Posterior cingulate gyrus (tissue), 11 donors: ENCODE measurements at regions not wholly inside any gene's neighbourhood (a gene's known extent, or its start where the extent isn't known, plus 50 kb on each side); places are given as distances from the start of the nearest gene placed in this dataset.
"Not testable (repeated sequence)": the region's sequence is repeated elsewhere in the genome, so short reads cannot be mapped to it uniquely, and the experiment has no call there.

Experiments used
- DNase-seq, 10 donors: peaks; one replicate each; pipeline versions ENCODE4 v3.0.0 to v3.0.0-alpha.2; 2020 to 2021; ENCODE audit warnings: mixed read lengths in 3 of 10
- intact Hi-C: fragments of 100-400 bp; cut with DNase I; formaldehyde crosslinking; loops from one replicate; pipeline ENCODE4 v1.15.1; 2023

DNA sequence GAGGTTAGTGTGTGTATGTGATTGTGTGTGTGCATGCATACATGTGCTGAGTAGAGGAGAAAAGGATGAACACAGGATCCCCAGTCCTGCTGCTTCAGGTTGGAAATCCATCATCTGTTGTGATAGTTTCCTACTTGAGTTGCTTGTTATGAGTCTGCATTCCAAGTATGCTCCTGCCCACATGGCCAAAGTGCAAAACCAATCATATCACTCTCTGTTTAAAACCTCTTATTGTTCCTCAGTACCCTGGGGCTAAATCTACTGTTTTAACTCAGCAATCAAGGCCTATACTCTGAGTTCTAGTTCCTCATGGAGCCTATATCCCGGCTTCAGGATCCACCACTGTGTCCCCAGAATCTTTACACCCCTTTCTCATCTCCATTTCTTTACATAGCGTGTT is 139.9 kb upstream of the TLE3 start:
- intact Hi-C loops = no loop called here
- no peak for DNase-seq

DNA sequence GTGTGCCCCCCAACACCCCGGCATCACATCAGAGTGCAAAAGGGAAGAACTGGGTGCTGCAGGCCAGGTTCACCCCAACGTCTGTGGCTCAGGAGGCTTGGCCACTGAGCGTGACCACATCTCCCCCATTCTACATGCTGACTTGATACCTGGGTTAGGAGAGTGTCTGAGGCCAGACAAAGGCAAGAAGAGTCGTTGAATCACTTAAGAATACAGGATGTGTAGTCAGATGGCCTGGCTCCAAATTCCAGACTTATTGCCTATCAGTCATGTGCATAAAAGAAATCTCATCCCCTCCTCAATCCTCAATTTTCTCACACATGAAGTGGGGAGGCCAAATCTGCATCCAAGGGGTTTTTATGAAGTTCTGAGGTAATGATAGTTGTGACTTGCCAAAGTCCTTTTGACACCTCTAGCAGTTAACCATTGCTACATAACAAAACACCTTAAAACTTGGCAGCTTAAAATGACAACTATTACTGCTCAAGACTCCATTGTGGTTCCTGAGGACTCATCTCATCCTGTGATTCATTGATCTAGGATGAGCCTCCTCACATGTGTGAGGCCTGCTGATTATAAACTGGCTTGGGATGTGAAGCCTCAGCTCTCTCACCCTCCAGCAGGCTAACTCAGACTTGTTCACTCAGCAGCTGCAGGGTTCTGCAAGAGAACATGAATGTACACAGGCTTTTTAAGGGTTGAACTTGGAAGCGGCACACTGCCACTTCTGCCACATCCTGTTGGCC is 138.8 kb upstream of the TLE3 start:
- DNase-seq = peak in 1 of 10 donors; percentile 13
- intact Hi-C loops = no loop called here

DNA sequence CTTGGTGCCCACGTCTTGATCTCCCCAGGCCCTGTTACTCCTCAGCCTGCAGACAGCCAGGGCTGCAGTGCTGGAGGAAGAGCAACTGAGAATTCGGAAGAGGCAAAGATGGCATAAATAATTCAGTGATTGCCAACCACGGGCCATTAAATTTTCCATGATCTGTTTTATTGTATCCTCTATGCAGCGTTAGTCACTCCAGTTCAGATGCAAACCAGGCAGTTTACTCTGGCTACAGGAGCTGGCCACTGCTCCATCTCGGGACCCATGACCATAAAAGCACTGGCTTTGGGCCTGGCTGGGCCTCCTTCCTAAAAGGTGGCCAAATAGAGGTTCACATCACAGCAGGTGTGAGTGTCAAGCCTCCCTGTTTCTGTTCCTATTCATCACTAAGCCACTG is 137.6 kb upstream of the TLE3 start:
- no peak for DNase-seq
- intact Hi-C loops = no loop called here

DNA sequence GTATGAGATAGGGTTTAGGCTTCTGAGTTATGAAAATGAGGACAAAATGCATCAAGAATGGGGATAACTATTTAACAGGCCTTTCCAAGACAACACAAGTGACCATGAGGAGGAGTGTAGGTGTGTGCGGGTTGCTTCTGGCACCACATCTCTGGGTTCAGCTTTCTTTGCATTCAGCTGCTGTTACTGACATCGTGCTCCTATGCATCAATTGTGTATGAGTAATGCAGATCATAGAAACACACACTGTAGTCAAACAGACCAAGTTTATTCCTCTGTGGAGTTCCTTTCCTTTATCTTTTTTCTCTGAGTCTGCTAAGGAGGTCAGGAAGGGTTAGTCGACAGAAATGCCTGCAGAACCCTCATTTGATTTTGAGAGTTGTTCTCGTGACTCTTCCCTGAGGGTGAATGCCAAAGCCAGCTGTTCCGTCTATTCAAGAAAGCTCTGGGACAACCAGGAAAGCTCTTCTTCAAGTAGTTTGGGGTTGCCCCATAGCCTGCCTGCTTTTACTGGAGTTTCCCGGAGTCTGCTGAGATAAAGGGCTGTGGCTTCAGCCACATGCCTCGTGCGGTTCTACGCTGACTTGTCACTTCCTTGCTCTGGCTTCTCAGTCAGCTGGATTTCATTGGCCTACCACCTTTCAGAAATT is 136.7 kb upstream of the TLE3 start:
- no peak for DNase-seq
- intact Hi-C loops = no loop called here

DNA sequence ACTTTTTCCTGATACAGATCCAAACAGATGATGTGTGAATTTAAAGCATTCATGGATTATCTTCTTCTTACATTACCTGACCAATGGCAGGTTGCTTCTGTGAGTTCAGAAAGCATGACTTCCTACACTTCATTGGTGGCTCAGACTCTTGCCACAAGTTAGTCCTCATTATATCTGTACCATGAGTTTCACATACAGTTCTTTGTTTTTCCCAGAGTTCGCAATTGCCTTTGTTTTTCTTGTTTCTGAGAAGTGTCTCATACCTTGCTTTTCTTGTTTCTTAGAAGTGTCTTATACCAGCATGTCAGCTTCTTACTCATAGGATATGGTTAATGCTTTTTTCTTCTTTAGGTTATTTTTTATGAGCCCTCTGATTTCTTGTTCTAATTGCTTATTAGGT is 133.8 kb upstream of the TLE3 start:
- DNase-seq = no peak
- intact Hi-C loops = no loop called here

DNA sequence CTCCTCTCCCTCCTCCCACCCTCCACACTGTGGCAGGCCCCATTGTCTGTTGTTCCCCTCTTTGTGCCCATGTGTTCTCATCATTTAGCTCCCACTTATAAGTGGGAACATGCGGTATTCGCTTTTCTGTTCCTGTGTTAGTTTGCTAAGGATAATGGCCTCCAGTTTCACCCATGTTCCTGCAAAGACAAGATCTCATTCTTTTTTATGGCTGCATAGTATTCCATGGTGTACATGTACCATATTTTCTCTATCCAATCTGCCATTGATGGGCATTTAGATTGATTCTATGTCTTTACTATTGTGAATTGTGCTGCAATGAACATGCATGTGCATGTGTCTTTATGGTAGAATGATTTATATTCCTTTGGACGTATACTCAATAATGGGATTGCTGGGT is 130.2 kb upstream of the TLE3 start:
- DNase-seq, intact Hi-C loops: not testable (repeated sequence)

DNA sequence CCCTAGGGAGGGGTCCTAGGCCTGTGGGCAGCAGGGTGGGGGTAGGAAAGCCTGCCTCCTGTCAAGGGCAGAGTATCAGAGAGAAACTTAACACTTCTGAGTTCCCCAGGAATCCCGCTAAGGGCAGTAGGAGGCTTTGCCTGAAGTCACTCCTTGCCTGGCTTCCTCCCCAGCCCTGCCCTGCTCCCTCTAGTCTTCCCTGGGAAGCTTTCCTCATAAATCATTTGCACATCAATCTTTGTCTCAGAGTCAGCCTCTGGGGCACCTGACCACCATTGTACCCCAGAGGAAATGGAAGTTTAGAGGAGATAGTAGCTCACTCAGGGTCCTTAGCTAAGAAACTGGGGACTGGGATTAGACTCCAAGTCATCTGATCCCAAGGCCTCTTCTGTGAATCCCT is 129.4 kb upstream of the TLE3 start:
- intact Hi-C loops = no loop called here
- DNase-seq = no peak

DNA sequence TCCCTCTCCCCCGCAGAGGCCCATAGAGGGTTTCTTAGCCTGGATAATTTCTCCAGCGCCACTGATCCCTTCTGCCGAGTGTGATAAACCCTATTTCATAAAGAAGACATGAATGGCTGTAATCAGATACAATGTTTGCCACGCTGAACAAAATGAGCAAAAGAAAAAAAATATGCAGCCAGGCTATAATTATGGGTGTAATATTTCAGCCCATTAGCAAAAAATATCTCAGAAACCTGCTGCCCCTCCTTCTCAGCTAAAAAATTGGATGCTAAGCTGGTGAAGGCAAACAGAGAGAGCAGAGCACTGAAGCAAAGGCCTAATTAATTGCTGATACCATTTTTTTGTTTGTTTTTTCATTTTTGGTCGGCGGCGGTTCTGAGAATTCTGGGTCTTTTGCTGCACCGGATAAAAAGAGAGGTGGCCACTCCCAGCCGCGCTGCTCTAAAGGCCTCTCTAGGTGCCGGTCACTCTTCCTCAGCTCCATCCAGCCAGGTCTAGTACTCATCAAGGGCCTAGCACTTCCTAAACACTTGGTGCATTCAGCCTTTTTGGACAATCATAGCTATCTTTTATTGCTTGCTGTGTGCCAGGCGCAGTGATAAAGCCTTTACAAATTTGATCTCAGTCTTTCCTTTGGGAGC is 128.7 kb upstream of the TLE3 start:
- DNase-seq = no peak
- intact Hi-C loops = no loop called here

DNA sequence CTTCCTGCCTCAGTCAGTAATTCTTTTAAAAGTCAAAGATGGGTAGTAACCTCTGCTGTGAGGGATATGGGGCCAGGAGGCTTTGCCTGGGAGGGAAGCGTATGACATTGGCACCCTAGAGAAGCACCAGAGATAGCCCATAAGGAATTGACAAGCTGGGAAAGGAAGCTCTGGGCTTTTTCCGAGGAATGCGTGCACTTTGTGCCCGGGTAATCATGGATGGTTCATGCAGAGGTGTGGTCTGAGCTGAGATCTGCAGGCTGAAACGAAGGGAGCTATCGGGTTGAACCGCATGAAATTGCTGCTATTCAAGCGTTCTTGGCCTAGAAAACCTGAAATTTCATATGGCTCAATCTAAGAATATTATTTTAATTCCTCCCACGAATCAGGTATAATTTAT is 127.7 kb upstream of the TLE3 start:
- no peak for DNase-seq
- intact Hi-C loops = no loop called here

DNA sequence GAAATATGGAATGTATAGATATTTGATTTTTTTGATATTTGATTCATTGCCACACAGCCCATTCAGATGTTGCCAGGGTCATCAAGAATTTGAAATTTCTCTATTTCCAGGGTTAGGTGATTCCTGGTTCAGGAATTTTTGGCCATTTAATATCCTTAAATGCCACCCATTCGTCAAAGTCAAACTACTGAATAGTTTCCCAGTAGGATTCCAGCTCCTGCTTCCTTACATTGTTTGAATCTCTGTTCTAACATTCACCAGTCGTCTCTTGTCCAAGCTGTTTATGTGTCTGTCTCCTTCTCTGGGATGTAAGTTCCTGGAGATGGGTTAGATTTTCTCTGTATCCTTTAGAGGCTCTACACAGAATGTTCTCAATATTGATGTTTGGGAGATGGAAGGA is 124.9 kb upstream of the TLE3 start:
- no peak for DNase-seq
- intact Hi-C loops = no loop called here

DNA sequence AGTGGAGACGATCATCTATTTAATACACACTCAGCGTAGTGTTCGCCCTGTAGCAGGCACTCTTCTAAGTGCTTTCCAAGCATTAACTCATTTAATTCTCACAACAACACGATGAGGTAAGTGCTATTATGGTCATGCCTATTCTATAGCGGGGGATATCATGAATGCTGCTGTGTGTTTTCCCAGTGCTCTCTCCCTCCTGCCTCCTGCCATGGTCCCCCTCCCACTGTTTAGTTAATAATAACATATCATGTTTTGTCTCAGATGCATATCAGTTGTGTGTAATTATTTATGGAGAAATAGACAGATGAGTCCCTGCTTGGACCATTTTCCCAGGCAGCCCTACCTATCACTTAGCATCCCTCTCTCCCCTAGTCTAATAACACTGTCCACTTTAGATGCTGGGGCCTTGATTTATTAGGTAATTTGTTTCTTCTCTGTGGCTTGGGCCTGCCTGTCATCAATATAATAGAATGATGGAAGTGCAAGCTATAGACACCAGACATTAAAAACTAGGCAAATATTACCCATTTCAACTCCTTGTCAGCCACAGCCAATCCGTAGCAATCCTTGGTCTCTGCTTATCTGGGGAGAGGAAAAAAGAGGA is 122.9 kb upstream of the TLE3 start:
- DNase-seq = no peak
- intact Hi-C loops = no loop called here

DNA sequence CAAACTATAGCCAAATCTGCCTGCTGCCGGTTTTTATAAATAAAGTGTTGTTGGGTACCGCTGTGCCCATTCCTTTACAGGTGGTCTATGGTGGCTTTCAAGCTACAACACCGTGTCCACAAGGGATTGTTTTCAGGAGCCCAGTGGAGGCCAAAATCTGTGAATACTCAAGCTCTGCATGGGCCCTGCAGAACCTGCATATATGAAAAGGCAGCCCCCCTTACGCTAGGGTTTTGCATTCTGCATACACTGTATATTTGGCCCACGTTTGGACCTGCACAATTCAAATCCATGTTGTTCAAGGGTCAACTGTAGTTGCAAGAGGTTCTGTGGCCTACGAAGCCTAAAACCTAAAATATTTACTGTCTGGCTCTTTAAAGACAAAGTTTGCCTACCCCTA is 122.2 kb upstream of the TLE3 start:
- DNase-seq = no peak

DNA sequence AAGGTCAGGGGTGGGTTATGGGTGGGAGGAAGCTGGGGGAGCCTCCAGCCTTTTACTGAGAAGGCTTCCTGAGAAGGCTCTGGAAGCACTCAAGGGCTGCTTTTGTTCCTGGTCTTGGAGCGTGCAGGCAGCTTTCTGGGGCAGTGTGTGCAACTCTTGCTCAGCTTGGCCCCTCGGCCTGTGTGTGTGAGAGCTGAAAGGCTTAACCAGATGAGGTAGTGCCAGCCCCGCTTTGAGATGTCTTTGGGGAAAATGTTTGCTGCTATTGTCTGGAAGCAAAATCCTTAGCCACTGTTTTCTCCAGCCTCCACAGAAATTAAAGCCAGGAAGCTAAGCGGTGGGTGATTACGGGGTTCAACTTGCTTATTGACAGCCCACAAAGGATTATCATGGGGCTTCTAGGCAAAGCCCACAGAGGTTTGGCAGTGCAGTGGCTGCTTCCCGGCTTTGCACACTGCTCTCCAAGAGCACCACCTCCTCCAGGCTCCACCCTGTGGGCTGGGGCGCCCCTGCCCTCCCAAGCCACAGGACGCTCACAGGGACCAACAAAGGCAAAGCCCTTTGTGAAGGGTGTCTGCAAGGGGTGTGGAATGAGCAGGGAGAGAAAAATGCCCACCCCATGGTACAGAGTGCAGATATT is 121.7 kb upstream of the TLE3 start:
- DNase-seq = peak in 3 of 10 donors; percentile 27 to 83 (median 38)
- intact Hi-C loops = no loop called here

More for the DNA sequence above, 122.2 kb upstream of the TLE3 start:
- intact Hi-C loops = no loop called here

DNA sequence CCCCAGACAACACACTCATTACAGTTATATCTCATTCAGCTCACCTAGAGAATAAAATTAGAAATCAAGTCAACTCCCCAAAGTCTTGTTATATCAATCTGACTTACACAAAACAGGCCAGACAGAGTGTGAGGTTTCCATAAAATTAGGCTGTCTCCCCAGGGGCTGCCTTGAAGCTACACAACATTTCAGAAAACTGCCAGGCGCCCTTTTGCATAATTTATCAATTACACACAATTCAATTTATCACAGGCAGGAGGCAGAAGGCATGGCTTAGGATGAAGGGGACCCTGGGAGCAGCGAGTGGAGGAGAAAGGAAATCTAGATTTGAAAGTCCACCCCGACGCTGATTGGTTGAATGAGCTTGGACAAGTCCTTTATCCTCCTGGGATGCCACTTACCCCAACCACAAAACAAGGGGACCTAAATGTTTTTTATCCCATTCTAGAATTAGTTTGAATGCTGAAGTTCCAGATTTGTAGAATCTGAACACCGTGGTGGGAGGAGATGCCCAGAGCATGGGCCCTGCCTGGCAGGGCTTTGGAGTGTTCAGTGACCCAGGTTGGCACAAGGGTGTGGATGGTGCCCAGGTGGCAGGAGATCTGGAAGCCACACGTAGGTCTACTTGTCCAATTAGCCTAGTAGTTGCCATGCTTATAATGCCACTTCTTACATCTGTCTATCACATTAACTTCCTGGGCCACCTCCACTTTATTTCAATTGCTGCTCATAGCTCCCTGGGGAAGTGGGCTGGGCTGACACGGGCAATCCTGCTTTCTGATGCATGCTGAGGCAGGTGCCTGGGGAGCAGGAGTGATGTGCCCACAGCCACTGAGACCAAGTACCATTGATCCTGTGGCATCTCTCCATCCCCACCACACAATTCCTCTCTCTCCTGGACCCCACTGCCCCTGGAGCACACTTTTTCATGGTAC is 119.8 kb upstream of the TLE3 start:
- DNase-seq = peak in 1 of 10 donors; percentile 62
- intact Hi-C loops = no loop called here

DNA sequence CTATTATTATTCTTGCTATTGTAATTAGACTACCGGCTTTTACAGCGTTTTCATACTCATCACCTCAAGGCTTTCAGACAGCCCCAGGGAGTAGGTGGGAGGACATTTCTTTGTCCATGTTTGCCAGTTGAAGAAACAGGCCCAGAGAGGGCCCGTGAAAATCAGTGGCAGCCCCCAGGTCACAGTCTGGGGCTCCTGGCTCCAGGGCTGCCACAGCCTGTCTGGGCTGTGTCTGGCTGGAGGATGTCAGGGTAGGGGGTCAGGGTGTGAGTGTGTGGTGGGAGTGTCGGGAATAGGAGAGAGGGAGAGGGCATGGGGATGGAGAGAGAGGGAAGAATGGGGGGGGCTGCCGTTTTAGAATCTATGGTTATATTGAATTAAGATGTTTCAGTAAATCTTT is 118.2 kb upstream of the TLE3 start:
- DNase-seq = peak in 1 of 10 donors; percentile 69
- intact Hi-C loops = no loop called here

DNA sequence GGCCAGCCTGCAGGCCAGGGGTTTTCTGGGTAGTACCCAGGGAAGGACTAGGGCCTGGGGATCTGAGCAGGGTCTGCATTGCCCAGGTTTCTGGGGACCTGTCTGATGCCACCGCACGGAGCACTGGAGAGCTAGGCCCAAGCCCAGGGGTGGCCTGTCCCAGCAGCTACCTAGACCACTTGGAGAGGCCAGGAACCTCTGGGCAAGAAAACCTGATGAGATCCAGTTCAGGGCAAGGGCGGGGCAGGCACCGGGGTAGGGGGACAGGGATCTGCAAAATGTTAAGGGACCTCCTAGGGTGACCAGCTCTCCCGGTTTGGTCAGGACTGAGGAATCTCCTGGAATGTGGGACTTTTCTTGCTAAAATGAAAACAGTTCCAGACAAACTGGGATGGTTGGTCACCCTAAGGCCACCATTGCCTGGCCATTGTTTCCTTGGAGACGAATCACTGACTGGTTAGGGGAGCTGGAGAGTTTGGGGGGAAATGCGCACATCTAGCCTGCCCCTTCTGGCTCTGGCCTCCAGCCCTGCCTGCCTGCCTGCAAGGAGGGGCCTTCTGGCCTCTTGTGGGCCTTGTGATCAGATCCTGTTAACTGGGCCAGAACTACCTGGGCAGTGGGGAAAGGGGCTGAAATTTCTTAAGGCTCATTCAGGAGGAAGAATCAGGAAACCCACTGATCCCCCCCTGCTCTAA is 117.4 kb upstream of the TLE3 start:
- no peak for DNase-seq
- intact Hi-C loops = no loop called here

DNA sequence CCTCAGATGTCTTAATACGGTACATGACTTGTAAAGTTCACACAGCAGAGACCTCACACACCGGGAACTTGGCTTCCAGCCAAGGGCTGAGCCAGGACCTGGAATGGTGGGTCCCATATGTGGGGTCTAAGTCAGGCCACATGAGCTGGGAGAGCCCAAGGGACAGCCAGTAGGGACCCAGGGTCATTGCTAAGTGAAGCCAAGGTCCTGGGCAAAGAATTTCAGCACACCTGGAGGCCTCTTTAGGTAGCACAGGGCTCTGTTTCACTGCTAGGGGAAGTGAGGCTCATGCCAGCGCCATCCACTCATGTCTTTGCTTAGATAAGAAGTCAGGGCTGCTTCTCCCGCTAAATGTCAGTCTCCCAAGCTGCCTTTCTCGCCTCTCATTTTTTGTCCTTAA is 116.6 kb upstream of the TLE3 start:
- intact Hi-C loops = no loop called here
- DNase-seq = no peak

DNA sequence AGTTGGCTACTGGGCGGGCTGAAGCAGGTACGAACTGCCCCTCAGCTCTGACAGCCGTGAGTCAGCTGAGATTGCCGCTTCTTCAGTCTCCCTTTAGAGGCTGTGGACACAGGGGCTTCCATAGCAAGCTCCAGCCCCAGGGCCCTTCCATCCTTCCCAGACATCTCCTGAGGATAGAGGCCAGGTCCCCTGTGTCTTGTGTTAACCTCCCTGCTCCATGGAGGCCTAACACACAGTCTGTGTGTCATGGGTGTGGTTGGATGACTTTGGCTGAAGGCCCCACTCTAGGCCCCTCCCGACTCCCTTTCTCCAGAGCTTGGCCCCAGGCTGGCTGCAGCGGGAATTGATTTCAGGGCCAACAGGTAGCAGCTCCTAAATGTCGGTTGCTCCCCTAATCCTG is 116.1 kb upstream of the TLE3 start:
- intact Hi-C loops = no loop called here
- DNase-seq = no peak

DNA sequence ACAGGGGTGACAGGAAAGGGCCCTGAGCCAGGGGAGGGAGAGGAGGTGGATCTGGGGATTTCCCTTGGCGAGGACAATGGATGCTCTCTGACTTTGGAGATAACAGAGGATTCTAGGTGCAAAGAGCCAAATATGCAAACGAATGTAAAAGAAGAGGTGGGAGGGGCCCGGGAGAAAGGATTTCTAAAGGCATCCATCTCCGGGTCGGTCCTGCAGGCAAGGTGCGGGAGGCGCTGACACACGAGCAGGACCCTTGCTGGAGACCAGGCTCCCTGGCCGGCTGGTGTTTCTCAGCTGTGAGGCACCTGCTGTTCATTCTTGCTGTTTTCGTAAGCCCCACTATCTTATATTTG is 115.2 kb upstream of the TLE3 start:
- intact Hi-C loops = no loop called here
- no peak for DNase-seq
